HL-60 (cell line): ENCODE measurements at regions not wholly inside any gene's neighbourhood (a gene's known extent, or its start where the extent isn't known, plus 50 kb on each side); places are given as distances from the start of the nearest gene placed in this dataset.

ENCODE experiments used
- DNase-seq, 2 experiments: peaks; one replicate each; pipeline ENCODE4 v3.0.0-alpha.2; 2010 to 2020; ENCODE audit warnings: low read depth in 1 of 2, low spot score in 1 of 2
- H3K27ac ChIP-seq: fragments of 250-450 bp; sonication (Bioruptor Pico); replicated peaks from 2 replicates; pipeline ENCODE4 v1.5.1; 2020; ENCODE audit warnings: mild to moderate bottlenecking, moderate library complexity
- H3K27me3 ChIP-seq: fragments of 250-450 bp; sonication (Bioruptor Pico); 2 replicates; pipeline ENCODE4 v1.5.1; 2021; ENCODE audit warnings: mild to moderate bottlenecking, moderate library complexity; ENCODE audit not compliant: insufficient read depth, poor library complexity, severe bottlenecking
- H3K4me3 ChIP-seq: replicated peaks from 2 replicates; pipeline ENCODE4 v1.5.1; 2011; ENCODE audit warnings: mild to moderate bottlenecking, control low read depth, low read length; ENCODE audit not compliant: insufficient read depth
- GABPA ChIP-seq: IDR thresholded peaks from 2 replicates; pipeline ENCODE4 v1.6.1; 2012; ENCODE audit warnings: low read depth
- POLR2AphosphoS5 ChIP-seq: IDR thresholded peaks from 2 replicates; pipeline ENCODE4 v1.6.1; 2012; ENCODE audit warnings: low read depth
- SPI1 ChIP-seq: IDR thresholded peaks from 2 replicates; pipeline ENCODE4 v1.6.1; 2012; ENCODE audit warnings: low read depth, mild to moderate bottlenecking, borderline replicate concordance
- TF ChIP-seq, protein P1 (sequence below): IDR thresholded peaks from 2 replicates; pipeline ENCODE4 v1.6.1; 2012; ENCODE audit warnings: low read depth; ENCODE audit not compliant: insufficient replicate concordance
- TF ChIP-seq, protein P2 (sequence below): IDR thresholded peaks from one replicate; pipeline ENCODE4 v1.5.1; 2011; ENCODE audit warnings: low read length, control low read depth, inconsistent platforms; ENCODE audit not compliant: insufficient read depth

GRCh38 chr22:22767876-22768602, 119.6 kb upstream of the IGLL5 start:
- TF ChIP-seq SPI1: no peak
- no peak for TF ChIP-seq GABPA
- TF ChIP-seq POLR2AphosphoS5: no peak
- TF ChIP-seq, protein P1, sequence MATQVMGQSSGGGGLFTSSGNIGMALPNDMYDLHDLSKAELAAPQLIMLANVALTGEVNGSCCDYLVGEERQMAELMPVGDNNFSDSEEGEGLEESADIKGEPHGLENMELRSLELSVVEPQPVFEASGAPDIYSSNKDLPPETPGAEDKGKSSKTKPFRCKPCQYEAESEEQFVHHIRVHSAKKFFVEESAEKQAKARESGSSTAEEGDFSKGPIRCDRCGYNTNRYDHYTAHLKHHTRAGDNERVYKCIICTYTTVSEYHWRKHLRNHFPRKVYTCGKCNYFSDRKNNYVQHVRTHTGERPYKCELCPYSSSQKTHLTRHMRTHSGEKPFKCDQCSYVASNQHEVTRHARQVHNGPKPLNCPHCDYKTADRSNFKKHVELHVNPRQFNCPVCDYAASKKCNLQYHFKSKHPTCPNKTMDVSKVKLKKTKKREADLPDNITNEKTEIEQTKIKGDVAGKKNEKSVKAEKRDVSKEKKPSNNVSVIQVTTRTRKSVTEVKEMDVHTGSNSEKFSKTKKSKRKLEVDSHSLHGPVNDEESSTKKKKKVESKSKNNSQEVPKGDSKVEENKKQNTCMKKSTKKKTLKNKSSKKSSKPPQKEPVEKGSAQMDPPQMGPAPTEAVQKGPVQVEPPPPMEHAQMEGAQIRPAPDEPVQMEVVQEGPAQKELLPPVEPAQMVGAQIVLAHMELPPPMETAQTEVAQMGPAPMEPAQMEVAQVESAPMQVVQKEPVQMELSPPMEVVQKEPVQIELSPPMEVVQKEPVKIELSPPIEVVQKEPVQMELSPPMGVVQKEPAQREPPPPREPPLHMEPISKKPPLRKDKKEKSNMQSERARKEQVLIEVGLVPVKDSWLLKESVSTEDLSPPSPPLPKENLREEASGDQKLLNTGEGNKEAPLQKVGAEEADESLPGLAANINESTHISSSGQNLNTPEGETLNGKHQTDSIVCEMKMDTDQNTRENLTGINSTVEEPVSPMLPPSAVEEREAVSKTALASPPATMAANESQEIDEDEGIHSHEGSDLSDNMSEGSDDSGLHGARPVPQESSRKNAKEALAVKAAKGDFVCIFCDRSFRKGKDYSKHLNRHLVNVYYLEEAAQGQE: no peak
- TF ChIP-seq, protein P2, sequence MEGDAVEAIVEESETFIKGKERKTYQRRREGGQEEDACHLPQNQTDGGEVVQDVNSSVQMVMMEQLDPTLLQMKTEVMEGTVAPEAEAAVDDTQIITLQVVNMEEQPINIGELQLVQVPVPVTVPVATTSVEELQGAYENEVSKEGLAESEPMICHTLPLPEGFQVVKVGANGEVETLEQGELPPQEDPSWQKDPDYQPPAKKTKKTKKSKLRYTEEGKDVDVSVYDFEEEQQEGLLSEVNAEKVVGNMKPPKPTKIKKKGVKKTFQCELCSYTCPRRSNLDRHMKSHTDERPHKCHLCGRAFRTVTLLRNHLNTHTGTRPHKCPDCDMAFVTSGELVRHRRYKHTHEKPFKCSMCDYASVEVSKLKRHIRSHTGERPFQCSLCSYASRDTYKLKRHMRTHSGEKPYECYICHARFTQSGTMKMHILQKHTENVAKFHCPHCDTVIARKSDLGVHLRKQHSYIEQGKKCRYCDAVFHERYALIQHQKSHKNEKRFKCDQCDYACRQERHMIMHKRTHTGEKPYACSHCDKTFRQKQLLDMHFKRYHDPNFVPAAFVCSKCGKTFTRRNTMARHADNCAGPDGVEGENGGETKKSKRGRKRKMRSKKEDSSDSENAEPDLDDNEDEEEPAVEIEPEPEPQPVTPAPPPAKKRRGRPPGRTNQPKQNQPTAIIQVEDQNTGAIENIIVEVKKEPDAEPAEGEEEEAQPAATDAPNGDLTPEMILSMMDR: no peak
- Histone ChIP-seq H3K27ac (no peak overlapping the region), H3K27me3 (no peaks in the 10 kb centered on the region), H3K4me3 (no peak overlapping the region)
- DNase-seq: no peak

DNA sequence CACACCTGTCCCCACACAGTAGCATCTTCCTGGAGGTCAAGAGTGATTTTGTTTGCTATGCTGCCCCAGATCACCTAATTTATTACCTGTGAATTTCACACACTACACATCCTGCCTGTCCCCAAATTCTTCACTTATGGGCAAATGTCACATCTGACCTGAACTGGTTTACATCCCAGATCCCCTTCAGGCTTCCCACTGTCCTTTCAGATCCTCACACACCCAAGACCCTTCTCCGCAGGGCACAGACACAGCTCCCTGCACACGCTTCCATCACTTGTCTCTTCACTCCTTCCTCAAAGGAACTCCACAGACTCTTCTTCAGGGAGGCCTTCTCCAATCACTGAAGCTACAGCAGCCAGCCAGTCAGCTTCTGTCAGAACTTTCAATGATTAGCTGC, 118.7 kb upstream of the IGLL5 start:
- TF ChIP-seq, protein P2: no peak
- no peak for TF ChIP-seq SPI1
- TF ChIP-seq GABPA: no peak
- TF ChIP-seq, protein P1: no peak
- TF ChIP-seq POLR2AphosphoS5: no peak
- H3K4me3 ChIP-seq: no peak overlapping the region
- H3K27ac ChIP-seq: no peak overlapping the region
- DNase-seq: no peak
- H3K27me3 ChIP-seq: no peaks in the 10 kb centered on the region

- TF ChIP-seq SPI1: no peak
- TF ChIP-seq POLR2AphosphoS5: no peak
- TF ChIP-seq, protein P2: no peak
- TF ChIP-seq GABPA: no peak
- TF ChIP-seq, protein P1: no peak
- no peaks in the 10 kb centered on the region for H3K27me3 ChIP-seq
- DNase-seq: no peak
These were observed 118.0 kb upstream of the IGLL5 start for GRCh38 chr22:22769434-22770279.

More at GRCh38 chr22:22769434-22770279, 118.0 kb upstream of the IGLL5 start:
- Histone ChIP-seq H3K27ac (no peak overlapping the region), H3K4me3 (no peak overlapping the region)
